K562 (cell line): ENCODE measurements at regions not wholly inside any gene's neighbourhood (a gene's known extent, or its start where the extent isn't known, plus 50 kb on each side); places are given as distances from the start of the nearest gene placed in this dataset.

Source experiments
- AFF1 ChIP-seq, 2 experiments: fragments of 450-650 bp; IDR thresholded peaks; 2 replicates each; pipeline ENCODE4 v1.6.1; 2018; ENCODE audit warnings: mild to moderate bottlenecking in 2 of 2, low read depth in 1 of 2; ENCODE audit not compliant: partially characterized antibody in 2 of 2
- CGGBP1 ChIP-seq: fragments of 250-450 bp; sonication (Bioruptor Pico); IDR thresholded peaks from 2 replicates; pipeline ENCODE4 v1.9.0; 2021; ENCODE audit warnings: mild to moderate bottlenecking
- GTF2F1 ChIP-seq: IDR thresholded peaks from 2 replicates; pipeline ENCODE4 v1.6.1; 2011; ENCODE audit warnings: low read depth, low read length, improper control_type of control experiment
- NCOA2 ChIP-seq, 2 experiments: fragments of 450-650 bp; IDR thresholded peaks; 2 replicates each; pipeline ENCODE4 v1.6.1; 2018; ENCODE audit warnings: mild to moderate bottlenecking in 2 of 2, moderate library complexity in 1 of 2; ENCODE audit not compliant: partially characterized antibody in 2 of 2
- NCOR1 ChIP-seq: fragments of 450-650 bp; IDR thresholded peaks from 2 replicates; pipeline ENCODE4 v1.6.1; 2016; ENCODE audit warnings: mild to moderate bottlenecking, moderate library complexity
- POLR2AphosphoS5 ChIP-seq: IDR thresholded peaks from 2 replicates; pipeline ENCODE4 v1.6.1; 2011; ENCODE audit warnings: mild to moderate bottlenecking, low read depth, low read length, moderate library complexity; ENCODE audit not compliant: control insufficient read depth, insufficient read depth
- TCF7 ChIP-seq: sonication (generic); IDR thresholded peaks from 2 replicates; pipeline ENCODE4 v1.6.1; 2016; ENCODE audit warnings: antibody characterized with exemption, borderline replicate concordance
- ZBTB2 ChIP-seq: fragments of 450-650 bp; IDR thresholded peaks from 2 replicates; pipeline ENCODE4 v1.6.1; 2016; ENCODE audit warnings: antibody characterized with exemption
- ZNF140 ChIP-seq: fragments of 250-450 bp; sonication (Bioruptor Pico); IDR thresholded peaks from 2 replicates; pipeline ENCODE4 v1.8.0; 2021; ENCODE audit warnings: moderate library complexity, mild to moderate bottlenecking, inconsistent platforms

GRCh38 chr2:22878121-22878520, 506.9 kb upstream of the KLHL29 start (continued):
- TF ChIP-seq CGGBP1 (CRISPR knock-in tag): no peak
- no peak for TF ChIP-seq POLR2AphosphoS5
- TF ChIP-seq ZNF140: no peak
- TF ChIP-seq TCF7: no peak
- no peak for TF ChIP-seq NCOA2 (IDR thresholded peaks at IDR 0.05; ENCODE audit: partially characterized antibody in 2 of 2)
- TF ChIP-seq NCOR1: no peak
- TF ChIP-seq GTF2F1: no peak
- no peak for TF ChIP-seq ZBTB2
- no peak for TF ChIP-seq AFF1 (IDR thresholded peaks at IDR 0.05; ENCODE audit: low read depth in 1 of 2, partially characterized antibody in 2 of 2)
